ENCODE measurements at regions not wholly inside any gene's neighbourhood (a gene's known extent, or its start where the extent isn't known, plus 50 kb on each side); places are given as distances from the start of the nearest gene placed in this dataset.

DNA sequence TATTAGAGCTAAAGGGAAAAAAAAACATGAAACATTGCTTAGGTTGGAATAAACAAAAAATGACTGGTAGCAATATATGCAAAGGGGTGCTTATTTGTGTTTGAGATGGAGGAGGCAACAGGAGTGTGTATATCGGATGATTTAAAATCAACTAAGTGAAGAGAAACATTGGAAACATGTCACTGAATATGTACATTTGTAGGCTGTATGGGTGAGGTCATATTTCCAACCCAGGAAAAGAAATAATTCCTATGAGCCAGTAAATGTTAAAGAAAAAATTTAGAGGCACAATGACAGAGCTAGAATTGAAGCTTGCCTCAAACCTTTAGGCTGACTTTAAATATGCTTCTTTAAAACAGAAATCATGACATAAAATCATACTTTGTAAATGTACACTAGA, 709.0 kb upstream of the SEMA3D start:
- TF ChIP-seq POLR2AphosphoS5 (IDR thresholded peaks at IDR 0.05) (no peak), POLR2A (IDR thresholded peaks at IDR 0.05) (no peak)
- TF ChIP-seq, protein P1, sequence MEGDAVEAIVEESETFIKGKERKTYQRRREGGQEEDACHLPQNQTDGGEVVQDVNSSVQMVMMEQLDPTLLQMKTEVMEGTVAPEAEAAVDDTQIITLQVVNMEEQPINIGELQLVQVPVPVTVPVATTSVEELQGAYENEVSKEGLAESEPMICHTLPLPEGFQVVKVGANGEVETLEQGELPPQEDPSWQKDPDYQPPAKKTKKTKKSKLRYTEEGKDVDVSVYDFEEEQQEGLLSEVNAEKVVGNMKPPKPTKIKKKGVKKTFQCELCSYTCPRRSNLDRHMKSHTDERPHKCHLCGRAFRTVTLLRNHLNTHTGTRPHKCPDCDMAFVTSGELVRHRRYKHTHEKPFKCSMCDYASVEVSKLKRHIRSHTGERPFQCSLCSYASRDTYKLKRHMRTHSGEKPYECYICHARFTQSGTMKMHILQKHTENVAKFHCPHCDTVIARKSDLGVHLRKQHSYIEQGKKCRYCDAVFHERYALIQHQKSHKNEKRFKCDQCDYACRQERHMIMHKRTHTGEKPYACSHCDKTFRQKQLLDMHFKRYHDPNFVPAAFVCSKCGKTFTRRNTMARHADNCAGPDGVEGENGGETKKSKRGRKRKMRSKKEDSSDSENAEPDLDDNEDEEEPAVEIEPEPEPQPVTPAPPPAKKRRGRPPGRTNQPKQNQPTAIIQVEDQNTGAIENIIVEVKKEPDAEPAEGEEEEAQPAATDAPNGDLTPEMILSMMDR (IDR thresholded peaks at IDR 0.05) = no peak

All from breast epithelium (tissue), 3 donors.